ENCODE measurements at regions not wholly inside any gene's neighbourhood (a gene's known extent, or its start where the extent isn't known, plus 50 kb on each side); places are given as distances from the start of the nearest gene placed in this dataset.

- H3K14ac ChIP-seq (ENCODE audit: low read length in 2 of 2), result no peak overlapping the region
- no peak overlapping the region for H3K4me2 ChIP-seq (ENCODE audit: low read length, poor library complexity, severe bottlenecking)
- no peak overlapping the region for H4K8ac ChIP-seq (ENCODE audit: low read length)
- WGBS, result no CpG with 5 or more reads among the region's 1 CpG
- H3K4ac ChIP-seq (ENCODE audit: low read depth in 1 of 2, low read length in 2 of 2), result no peak overlapping the region
- H3K9me3 ChIP-seq (ENCODE audit: control insufficient read depth, low read length), result no peaks in the 10 kb centered on the region
- no peak overlapping the region for H2BK12ac ChIP-seq (ENCODE audit: low read length in 2 of 2)
- no peak overlapping the region for H2BK15ac ChIP-seq (ENCODE audit: low read depth, poor library complexity, severe bottlenecking)
- H4K91ac ChIP-seq (ENCODE audit: low read length), result no peak overlapping the region
- no peaks in the 10 kb centered on the region for H3K36me3 ChIP-seq (ENCODE audit: control insufficient read depth in 1 of 2, insufficient read depth in 2 of 2, low read depth in 1 of 2, low read length in 2 of 2)
- H2AK5ac ChIP-seq (ENCODE audit: low read length, severe bottlenecking), result no peak overlapping the region
- H3K4me1 ChIP-seq (ENCODE audit: control insufficient read depth, insufficient read depth, low read depth, low read length), result no peaks in the 10 kb centered on the region
- H2BK120ac ChIP-seq (ENCODE audit: low read depth, low read length), result no peak overlapping the region
- H3K79me1 ChIP-seq (replicated peaks; ENCODE audit: low read length, poor library complexity, severe bottlenecking), result no peaks in the 10 kb centered on the region
- no peaks in the 10 kb centered on the region for H3K27me3 ChIP-seq (ENCODE audit: control insufficient read depth in 1 of 2, insufficient read depth in 1 of 2, low read length in 2 of 2)
- no peak overlapping the region for H2BK5ac ChIP-seq (ENCODE audit: low read depth, low read length, poor library complexity, severe bottlenecking)
- no peak overlapping the region for H2AFZ ChIP-seq (ENCODE audit: low read depth, low read length)
- H3K9ac ChIP-seq (ENCODE audit: low read length), result no peak overlapping the region
- H3K27ac ChIP-seq (ENCODE audit: low read length, poor library complexity, severe bottlenecking), result no peak overlapping the region
- no peak for DNase-seq
- H3K23ac ChIP-seq (ENCODE audit: low read length in 2 of 2), result no peak overlapping the region
- H3K18ac ChIP-seq (ENCODE audit: low read depth in 1 of 2, low read length in 2 of 2), result no peak overlapping the region
- no peak overlapping the region for H3K4me3 ChIP-seq (ENCODE audit: insufficient read depth in 1 of 2, low read depth in 1 of 2, low read length in 2 of 2)
Observed at GRCh38 chr13:33485247-33485646, 199.7 kb upstream of the STARD13 start.

GRCh38 chr13:33487575-33488243, 202.2 kb upstream of the STARD13 start:
- Histone ChIP-seq H2BK120ac (ENCODE audit: low read depth, low read length) (no peak overlapping the region), H3K79me1 (replicated peaks; ENCODE audit: low read length, poor library complexity, severe bottlenecking) (no peaks in the 10 kb centered on the region), H3K18ac (ENCODE audit: low read depth in 1 of 2, low read length in 2 of 2) (no peak overlapping the region), H3K4ac (ENCODE audit: low read depth in 1 of 2, low read length in 2 of 2) (no peak overlapping the region), H4K91ac (ENCODE audit: low read length) (no peak overlapping the region), H3K9me3 (ENCODE audit: control insufficient read depth, low read length) (no peaks in the 10 kb centered on the region), H3K27me3 (ENCODE audit: control insufficient read depth in 1 of 2, insufficient read depth in 1 of 2, low read length in 2 of 2) (no peaks in the 10 kb centered on the region), H3K36me3 (ENCODE audit: control insufficient read depth in 1 of 2, insufficient read depth in 2 of 2, low read depth in 1 of 2, low read length in 2 of 2) (no peaks in the 10 kb centered on the region), H3K27ac (ENCODE audit: low read length, poor library complexity, severe bottlenecking) (no peak overlapping the region), H2BK5ac (ENCODE audit: low read depth, low read length, poor library complexity, severe bottlenecking) (no peak overlapping the region), H2BK12ac (ENCODE audit: low read length in 2 of 2) (no peak overlapping the region), H2AFZ (ENCODE audit: low read depth, low read length) (no peak overlapping the region), H2AK5ac (ENCODE audit: low read length, severe bottlenecking) (no peak overlapping the region), H4K8ac (ENCODE audit: low read length) (peak overlapping the region; percentile 69), H2BK15ac (ENCODE audit: low read depth, poor library complexity, severe bottlenecking) (no peak overlapping the region), H3K14ac (ENCODE audit: low read length in 2 of 2) (no peak overlapping the region), H3K9ac (ENCODE audit: low read length) (peak overlapping the region; percentile 83), H3K4me3 (ENCODE audit: insufficient read depth in 1 of 2, low read depth in 1 of 2, low read length in 2 of 2) (peak overlapping the region in 1 of 2 experiments; percentile 74), H3K4me1 (ENCODE audit: control insufficient read depth, insufficient read depth, low read depth, low read length) (peaks cover 3% of the 10 kb centered on the region), H3K4me2 (ENCODE audit: low read length, poor library complexity, severe bottlenecking) (no peak overlapping the region), H3K23ac (ENCODE audit: low read length in 2 of 2) (no peak overlapping the region)
- peak; percentile 56 for DNase-seq
- 85% methylated on average over 5 of the region's 5 CpGs for WGBS

- Histone ChIP-seq H2AK5ac (ENCODE audit: low read length, severe bottlenecking) (no peak overlapping the region), H3K9me3 (ENCODE audit: control insufficient read depth, low read length) (no peaks in the 10 kb centered on the region), H2AFZ (ENCODE audit: low read depth, low read length) (no peak overlapping the region), H2BK120ac (ENCODE audit: low read depth, low read length) (no peak overlapping the region), H4K91ac (ENCODE audit: low read length) (no peak overlapping the region), H3K4me2 (ENCODE audit: low read length, poor library complexity, severe bottlenecking) (no peak overlapping the region), H3K4me3 (ENCODE audit: insufficient read depth in 1 of 2, low read depth in 1 of 2, low read length in 2 of 2) (no peak overlapping the region), H3K4ac (ENCODE audit: low read depth in 1 of 2, low read length in 2 of 2) (no peak overlapping the region), H3K23ac (ENCODE audit: low read length in 2 of 2) (no peak overlapping the region), H3K79me1 (replicated peaks; ENCODE audit: low read length, poor library complexity, severe bottlenecking) (no peaks in the 10 kb centered on the region), H3K4me1 (ENCODE audit: control insufficient read depth, insufficient read depth, low read depth, low read length) (peaks cover 3% of the 10 kb centered on the region), H3K14ac (ENCODE audit: low read length in 2 of 2) (no peak overlapping the region), H4K8ac (ENCODE audit: low read length) (no peak overlapping the region), H3K18ac (ENCODE audit: low read depth in 1 of 2, low read length in 2 of 2) (no peak overlapping the region), H2BK5ac (ENCODE audit: low read depth, low read length, poor library complexity, severe bottlenecking) (no peak overlapping the region), H3K27me3 (ENCODE audit: control insufficient read depth in 1 of 2, insufficient read depth in 1 of 2, low read length in 2 of 2) (no peaks in the 10 kb centered on the region), H3K9ac (ENCODE audit: low read length) (no peak overlapping the region), H2BK12ac (ENCODE audit: low read length in 2 of 2) (no peak overlapping the region), H3K27ac (ENCODE audit: low read length, poor library complexity, severe bottlenecking) (no peak overlapping the region), H3K36me3 (ENCODE audit: control insufficient read depth in 1 of 2, insufficient read depth in 2 of 2, low read depth in 1 of 2, low read length in 2 of 2) (no peaks in the 10 kb centered on the region), H2BK15ac (ENCODE audit: low read depth, poor library complexity, severe bottlenecking) (no peak overlapping the region)
- 89% methylated on average over 3 of the region's 4 CpGs for WGBS
- no peak for DNase-seq
Observed at GRCh38 chr13:33489563-33489962, 204.0 kb upstream of the STARD13 start.

GRCh38 chr13:33490461-33491327, 205.1 kb upstream of the STARD13 start:
- H3K4ac ChIP-seq (ENCODE audit: low read depth in 1 of 2, low read length in 2 of 2), result peak overlapping the region in 1 of 2 experiments; percentile 20
- no peak for DNase-seq
- no peak overlapping the region for H3K4me2 ChIP-seq (ENCODE audit: low read length, poor library complexity, severe bottlenecking)
- H2AFZ ChIP-seq (ENCODE audit: low read depth, low read length), result no peak overlapping the region
- H2BK120ac ChIP-seq (ENCODE audit: low read depth, low read length), result no peak overlapping the region
- H3K18ac ChIP-seq (ENCODE audit: low read depth in 1 of 2, low read length in 2 of 2), result peak overlapping the region in 1 of 2 experiments; percentile 1
- H3K9ac ChIP-seq (ENCODE audit: low read length), result no peak overlapping the region
- H3K79me1 ChIP-seq (replicated peaks; ENCODE audit: low read length, poor library complexity, severe bottlenecking), result no peaks in the 10 kb centered on the region
- H3K14ac ChIP-seq (ENCODE audit: low read length in 2 of 2), result no peak overlapping the region
- peak overlapping the region; percentile 45 to 56 for H2BK12ac ChIP-seq (ENCODE audit: low read length in 2 of 2)
- peaks cover 3% of the 10 kb centered on the region for H3K4me1 ChIP-seq (ENCODE audit: control insufficient read depth, insufficient read depth, low read depth, low read length)
- H4K8ac ChIP-seq (ENCODE audit: low read length), result peak overlapping the region; percentile 28
- no peaks in the 10 kb centered on the region for H3K36me3 ChIP-seq (ENCODE audit: control insufficient read depth in 1 of 2, insufficient read depth in 2 of 2, low read depth in 1 of 2, low read length in 2 of 2)
- H3K27me3 ChIP-seq (ENCODE audit: control insufficient read depth in 1 of 2, insufficient read depth in 1 of 2, low read length in 2 of 2), result no peaks in the 10 kb centered on the region
- H3K9me3 ChIP-seq (ENCODE audit: control insufficient read depth, low read length), result no peaks in the 10 kb centered on the region
- H3K27ac ChIP-seq (ENCODE audit: low read length, poor library complexity, severe bottlenecking), result no peak overlapping the region
- H3K23ac ChIP-seq (ENCODE audit: low read length in 2 of 2), result no peak overlapping the region
- H3K4me3 ChIP-seq (ENCODE audit: insufficient read depth in 1 of 2, low read depth in 1 of 2, low read length in 2 of 2), result no peak overlapping the region
- H2BK15ac ChIP-seq (ENCODE audit: low read depth, poor library complexity, severe bottlenecking), result no peak overlapping the region
- WGBS, result 92% methylated on average over 14 of the region's 17 CpGs
- no peak overlapping the region for H2BK5ac ChIP-seq (ENCODE audit: low read depth, low read length, poor library complexity, severe bottlenecking)
- H4K91ac ChIP-seq (ENCODE audit: low read length), result no peak overlapping the region
- no peak overlapping the region for H2AK5ac ChIP-seq (ENCODE audit: low read length, severe bottlenecking)
